Lower leg skin (tissue), 3 donors: ENCODE measurements at regions not wholly inside any gene's neighbourhood (a gene's known extent, or its start where the extent isn't known, plus 50 kb on each side); places are given as distances from the start of the nearest gene placed in this dataset.

ENCODE experiments used
- CTCF ChIP-seq, 3 donors: fragments of 450-650 bp; IDR thresholded peaks; one replicate each; pipeline ENCODE4 v1.5.1; 2016; ENCODE audit warnings: antibody characterized with exemption in 3 of 3, mild to moderate bottlenecking in 3 of 3, moderate library complexity in 2 of 3
- POLR2A ChIP-seq, 2 donors: fragments of 450-650 bp; IDR thresholded peaks; one replicate each; pipeline ENCODE4 v1.6.1; 2016 to 2017; ENCODE audit warnings: antibody characterized with exemption in 2 of 2, mild to moderate bottlenecking in 1 of 2, moderate library complexity in 1 of 2

- TF ChIP-seq POLR2A (IDR thresholded peaks at IDR 0.05) (no peak), CTCF (IDR thresholded peaks at IDR 0.05) (no peak)
Measured at GRCh38 chr10:78716043-78716660, 352.6 kb upstream of the ZMIZ1 start.
